Renal pelvis (tissue), 1 donor: ENCODE measurements at regions not wholly inside any gene's neighbourhood (a gene's known extent, or its start where the extent isn't known, plus 50 kb on each side); places are given as distances from the start of the nearest gene placed in this dataset.
"Not testable (repeated sequence)": the region's sequence is repeated elsewhere in the genome, so short reads cannot be mapped to it uniquely, and the experiment has no call there.

Source experiments
- DNase-seq: peaks from one replicate; pipeline ENCODE4 v3.0.0-alpha.2; 2013

- DNase-seq: no peak
Observed at GRCh38 chr10:21141946-21142492, 244.9 kb upstream of the NEBL start.

GRCh38 chr10:21138769-21139340 lies 241.7 kb upstream of the NEBL start:
- DNase-seq: peak; percentile 67

- DNase-seq: peak; percentile 53
Observed at GRCh38 chr10:21135023-21135931, 238.2 kb upstream of the NEBL start.

GRCh38 chr10:21134645-21135022 lies 237.5 kb upstream of the NEBL start:
- DNase-seq: no peak

GRCh38 chr10:21130683-21131442 lies 233.8 kb upstream of the NEBL start:
- DNase-seq: no peak

GRCh38 chr10:21130108-21130507 lies 233.0 kb upstream of the NEBL start:
- DNase-seq: no peak

GRCh38 chr10:21125471-21126228 lies 228.5 kb upstream of the NEBL start:
- no peak for DNase-seq

GRCh38 chr10:21122907-21123306 lies 225.8 kb upstream of the NEBL start:
- DNase-seq: no peak

GRCh38 chr10:21121822-21122221 lies 224.7 kb upstream of the NEBL start:
- DNase-seq: not testable (repeated sequence)

- DNase-seq: no peak
Observed at GRCh38 chr10:21114683-21115082, 217.6 kb upstream of the NEBL start.

GRCh38 chr10:21110358-21110757 lies 213.2 kb upstream of the NEBL start:
- DNase-seq: no peak

GRCh38 chr10:21106931-21107330 lies 209.8 kb upstream of the NEBL start:
- DNase-seq: not testable (repeated sequence)

GRCh38 chr10:21105331-21105730 lies 208.2 kb upstream of the NEBL start:
- DNase-seq: not testable (repeated sequence)

GRCh38 chr10:21100871-21101514 lies 203.9 kb upstream of the NEBL start:
- no peak for DNase-seq

- no peak for DNase-seq
Observed at GRCh38 chr10:21100190-21100589, 203.1 kb upstream of the NEBL start.

- no peak for DNase-seq
Observed at GRCh38 chr10:21099291-21100062, 202.4 kb upstream of the NEBL start.

GRCh38 chr10:21097926-21098355 lies 200.8 kb upstream of the NEBL start:
- DNase-seq: no peak

- no peak for DNase-seq
Observed at GRCh38 chr10:21095494-21096055, 198.5 kb upstream of the NEBL start.

- no peak for DNase-seq
Observed at GRCh38 chr10:21095073-21095472, 198.0 kb upstream of the NEBL start.
